Liver (tissue), 3 donors: ENCODE measurements at regions not wholly inside any gene's neighbourhood (a gene's known extent, or its start where the extent isn't known, plus 50 kb on each side); places are given as distances from the start of the nearest gene placed in this dataset.

Source experiments
- EGR1 ChIP-seq, 2 donors: IDR thresholded peaks; 2 replicates each; pipeline ENCODE4 v1.6.1; 2016 to 2018; ENCODE audit warnings: antibody characterized with exemption in 2 of 2, low read depth in 2 of 2
- JUND ChIP-seq, 2 donors: IDR thresholded peaks; 2 replicates each; pipeline ENCODE4 v1.6.1; 2016; ENCODE audit warnings: antibody characterized with exemption in 2 of 2
- MAX ChIP-seq: IDR thresholded peaks from 2 replicates; pipeline ENCODE4 v1.6.1; 2016; ENCODE audit warnings: antibody characterized with exemption
- RAD21 ChIP-seq, 2 donors: IDR thresholded peaks; 2 replicates each; pipeline ENCODE4 v1.6.1; 2016; ENCODE audit warnings: antibody characterized with exemption in 2 of 2, mild to moderate bottlenecking in 2 of 2
- REST ChIP-seq: IDR thresholded peaks from 2 replicates; pipeline ENCODE4 v1.6.1; 2016; ENCODE audit warnings: antibody characterized with exemption, mild to moderate bottlenecking
- TAF1 ChIP-seq: conservative IDR thresholded peaks from 2 replicates; pipeline ENCODE4 v1.6.1; 2016; ENCODE audit warnings: antibody characterized with exemption, mild to moderate bottlenecking
- TF ChIP-seq, protein P1 (sequence below): fragments of 150-350 bp; IDR thresholded peaks from 2 replicates; pipeline ENCODE4 v1.5.1; 2017; ENCODE audit warnings: improper control_type of control experiment, low read depth, low read length; ENCODE audit not compliant: missing input control
- donor health status: healthy.
- donor health status: healthy.

DNA sequence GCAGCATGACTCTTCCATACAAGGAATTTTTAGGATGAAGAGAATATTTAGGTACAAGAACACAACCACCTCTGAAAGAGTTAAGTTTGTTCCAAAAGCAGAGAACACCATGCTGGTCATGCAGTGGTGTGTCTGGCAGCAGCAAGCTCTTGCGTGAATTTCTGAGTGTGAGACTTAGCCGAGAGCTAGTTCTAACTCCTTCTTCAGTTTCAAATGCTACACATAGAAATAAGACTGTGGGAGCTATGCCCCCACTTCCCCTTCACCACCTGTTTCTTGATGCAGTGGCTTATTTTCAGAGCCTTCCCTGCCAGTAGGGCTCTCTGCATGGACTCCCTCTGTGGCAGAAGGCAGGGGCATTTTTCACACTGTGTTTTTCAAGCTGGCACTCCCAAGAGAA, 122.9 kb upstream of the ZNF366 start:
- TF ChIP-seq, protein P1, sequence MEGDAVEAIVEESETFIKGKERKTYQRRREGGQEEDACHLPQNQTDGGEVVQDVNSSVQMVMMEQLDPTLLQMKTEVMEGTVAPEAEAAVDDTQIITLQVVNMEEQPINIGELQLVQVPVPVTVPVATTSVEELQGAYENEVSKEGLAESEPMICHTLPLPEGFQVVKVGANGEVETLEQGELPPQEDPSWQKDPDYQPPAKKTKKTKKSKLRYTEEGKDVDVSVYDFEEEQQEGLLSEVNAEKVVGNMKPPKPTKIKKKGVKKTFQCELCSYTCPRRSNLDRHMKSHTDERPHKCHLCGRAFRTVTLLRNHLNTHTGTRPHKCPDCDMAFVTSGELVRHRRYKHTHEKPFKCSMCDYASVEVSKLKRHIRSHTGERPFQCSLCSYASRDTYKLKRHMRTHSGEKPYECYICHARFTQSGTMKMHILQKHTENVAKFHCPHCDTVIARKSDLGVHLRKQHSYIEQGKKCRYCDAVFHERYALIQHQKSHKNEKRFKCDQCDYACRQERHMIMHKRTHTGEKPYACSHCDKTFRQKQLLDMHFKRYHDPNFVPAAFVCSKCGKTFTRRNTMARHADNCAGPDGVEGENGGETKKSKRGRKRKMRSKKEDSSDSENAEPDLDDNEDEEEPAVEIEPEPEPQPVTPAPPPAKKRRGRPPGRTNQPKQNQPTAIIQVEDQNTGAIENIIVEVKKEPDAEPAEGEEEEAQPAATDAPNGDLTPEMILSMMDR = no peak
- no peak for TF ChIP-seq MAX
- TF ChIP-seq RAD21 (IDR thresholded peaks at IDR 0.05) = no peak
- no peak for TF ChIP-seq TAF1
- TF ChIP-seq JUND (IDR thresholded peaks at IDR 0.05) = no peak
- TF ChIP-seq REST = no peak
- TF ChIP-seq EGR1 (IDR thresholded peaks at IDR 0.05; ENCODE audit: low read depth in 2 of 2) = no peak
